GM18519 (cell line): ENCODE measurements at regions not wholly inside any gene's neighbourhood (a gene's known extent, or its start where the extent isn't known, plus 50 kb on each side); places are given as distances from the start of the nearest gene placed in this dataset.

Experiments used
- ATAC-seq: cut with Tn5 transposase; IDR thresholded peaks from one replicate; pipeline ENCODE4 v1.9.1; 2021; ENCODE audit warnings: mild to moderate bottlenecking, moderate library complexity; ENCODE audit not compliant: unreplicated experiment, low FRiP score

- ATAC-seq = no peak
Measured at GRCh38 chr4:15361529-15361928, 66.3 kb upstream of the C1QTNF7 start.

- ATAC-seq = no peak
Measured at GRCh38 chr4:15362541-15362940, 65.3 kb upstream of the C1QTNF7 start.

- ATAC-seq = no peak
Measured at GRCh38 chr4:15364183-15364582, 63.6 kb upstream of the C1QTNF7 start.

GRCh38 chr4:15365641-15366040 is 62.2 kb upstream of the C1QTNF7 start:
- ATAC-seq = no peak

GRCh38 chr4:15366721-15367120 is 61.1 kb upstream of the C1QTNF7 start:
- no peak for ATAC-seq

GRCh38 chr4:15368856-15369255 is 59.0 kb upstream of the C1QTNF7 start:
- ATAC-seq = no peak

- ATAC-seq = no peak
Measured at GRCh38 chr4:15370296-15370695, 57.5 kb upstream of the C1QTNF7 start.

GRCh38 chr4:15373363-15373762 is 54.5 kb upstream of the C1QTNF7 start:
- no peak for ATAC-seq

GRCh38 chr4:15374656-15375055 is 53.2 kb upstream of the C1QTNF7 start:
- no peak for ATAC-seq

- no peak for ATAC-seq
Measured at GRCh38 chr4:15375667-15376066, 52.2 kb upstream of the C1QTNF7 start.

GRCh38 chr4:15376145-15376544 is 51.7 kb upstream of the C1QTNF7 start:
- ATAC-seq = no peak

- ATAC-seq = no peak
Measured at GRCh38 chr4:15376594-15376993, 51.2 kb upstream of the C1QTNF7 start.
